Endothelial cell of umbilical vein (primary cell): ENCODE measurements at regions not wholly inside any gene's neighbourhood (a gene's known extent, or its start where the extent isn't known, plus 50 kb on each side); places are given as distances from the start of the nearest gene placed in this dataset.
"Not testable (repeated sequence)": the region's sequence is repeated elsewhere in the genome, so short reads cannot be mapped to it uniquely, and the experiment has no call there.

Experiments used
- CTCF ChIP-seq, 2 donors: IDR thresholded peaks; 1 replicate in 1 of 2; 2 replicates in 1 of 2; pipeline ENCODE4 v1.5.1; 2011; ENCODE audit warnings: low read length in 2 of 2, mild to moderate bottlenecking in 2 of 2, moderate library complexity in 2 of 2, control low read depth in 1 of 2, inconsistent platforms in 1 of 2, low read depth in 1 of 2; ENCODE audit not compliant: insufficient read depth in 1 of 2; ENCODE audit errors: extremely low read depth in 1 of 2
- EZH2 ChIP-seq: IDR thresholded peaks from 2 replicates; pipeline ENCODE4 v1.6.1; 2012; ENCODE audit warnings: borderline replicate concordance, low read depth, mild to moderate bottlenecking, moderate library complexity, low read length, inconsistent platforms; ENCODE audit not compliant: severe bottlenecking
- FOS ChIP-seq: IDR thresholded peaks from 2 replicates; pipeline ENCODE4 v1.6.1; 2011; ENCODE audit warnings: mild to moderate bottlenecking, low read length, moderate library complexity, borderline replicate concordance; ENCODE audit not compliant: insufficient read depth
- GATA2 ChIP-seq: IDR thresholded peaks from 2 replicates; pipeline ENCODE4 v1.7.0; 2011; ENCODE audit warnings: low read depth, mild to moderate bottlenecking, moderate library complexity, mixed read lengths, low read length; ENCODE audit not compliant: insufficient read length, insufficient read depth
- JUN ChIP-seq: IDR thresholded peaks from 2 replicates; pipeline ENCODE4 v1.6.1; 2011; ENCODE audit warnings: borderline replicate concordance, low read depth; ENCODE audit not compliant: insufficient read length, insufficient read depth
- MYC ChIP-seq: IDR thresholded peaks from one replicate; pipeline ENCODE4 v1.6.1; 2011; ENCODE audit warnings: mild to moderate bottlenecking, low read depth, low read length
- POLR2A ChIP-seq: IDR thresholded peaks from 2 replicates; pipeline ENCODE4 v1.6.1; 2012; ENCODE audit warnings: low read depth, mild to moderate bottlenecking, control low read depth, low read length
- POLR2AphosphoS5 ChIP-seq: IDR thresholded peaks from 2 replicates; pipeline ENCODE4 v1.6.1; 2012; ENCODE audit warnings: low read depth, mild to moderate bottlenecking, control low read depth, low read length, moderate library complexity; ENCODE audit not compliant: insufficient read depth
- TF ChIP-seq, protein P1 (sequence below): IDR thresholded peaks from 2 replicates; pipeline ENCODE4 v1.6.1; 2011; ENCODE audit not compliant: insufficient read depth, insufficient read length

DNA sequence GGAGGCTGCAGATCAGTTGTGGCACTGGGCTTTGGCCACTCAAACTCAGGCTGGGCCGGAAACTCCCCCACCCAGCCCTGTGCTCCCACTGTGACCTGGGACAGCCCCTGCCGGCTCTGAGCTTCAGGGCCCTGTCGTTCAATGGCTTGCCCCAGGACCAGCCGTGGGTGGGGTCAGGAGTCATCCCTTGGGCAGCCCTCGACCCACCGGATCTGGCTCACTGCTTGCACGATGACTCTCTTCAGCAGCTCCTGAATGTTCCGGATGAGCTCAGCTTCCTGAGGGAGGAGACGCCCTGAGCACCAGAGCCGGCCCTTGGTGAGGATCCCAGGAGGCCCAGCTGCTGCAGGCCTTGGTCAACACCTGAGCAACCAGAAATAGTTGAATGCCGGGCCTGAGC, 1544.2 kb upstream of the USP9Y start:
- not testable (repeated sequence) for TF ChIP-seq CTCF (IDR thresholded peaks at IDR 0.05; ENCODE audit: extremely low read depth in 1 of 2, insufficient read depth in 1 of 2, low read depth in 1 of 2, low read length in 2 of 2); FOS; EZH2; POLR2AphosphoS5; POLR2A; MYC; JUN; GATA2
- TF ChIP-seq, protein P1, sequence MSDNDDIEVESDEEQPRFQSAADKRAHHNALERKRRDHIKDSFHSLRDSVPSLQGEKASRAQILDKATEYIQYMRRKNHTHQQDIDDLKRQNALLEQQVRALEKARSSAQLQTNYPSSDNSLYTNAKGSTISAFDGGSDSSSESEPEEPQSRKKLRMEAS: not testable (repeated sequence)
